Pons (tissue), 1 donor: ENCODE measurements at regions not wholly inside any gene's neighbourhood (a gene's known extent, or its start where the extent isn't known, plus 50 kb on each side); places are given as distances from the start of the nearest gene placed in this dataset.

Source experiments
- DNase-seq: peaks from one replicate; pipeline ENCODE4 v3.0.0-alpha.2; 2016; ENCODE audit warnings: low spot score

GRCh38 chr13:34246511-34246910, 428.6 kb downstream of the RFC3 start:
- DNase-seq: no peak

- DNase-seq: no peak
Measured at GRCh38 chr13:34247596-34247995, 429.6 kb downstream of the RFC3 start.

- no peak for DNase-seq
Measured at GRCh38 chr13:34249546-34250039, 431.6 kb downstream of the RFC3 start.

GRCh38 chr13:34250151-34250670, 432.3 kb downstream of the RFC3 start:
- no peak for DNase-seq

- DNase-seq: no peak
Measured at GRCh38 chr13:34254366-34254765, 436.4 kb downstream of the RFC3 start.

- no peak for DNase-seq
Measured at GRCh38 chr13:34255711-34256110, 437.8 kb downstream of the RFC3 start.

GRCh38 chr13:34256236-34256635, 438.3 kb downstream of the RFC3 start:
- DNase-seq: peak; percentile 30

- DNase-seq: peak; percentile 80
Measured at GRCh38 chr13:34257966-34258365, 440.0 kb downstream of the RFC3 start.

GRCh38 chr13:34258646-34259386, 440.9 kb downstream of the RFC3 start:
- no peak for DNase-seq

GRCh38 chr13:34263681-34264080, 445.7 kb downstream of the RFC3 start:
- DNase-seq: no peak

- DNase-seq: no peak
Measured at GRCh38 chr13:34265046-34265679, 447.2 kb downstream of the RFC3 start.

GRCh38 chr13:34276764-34277163, 458.8 kb downstream of the RFC3 start:
- DNase-seq: no peak

GRCh38 chr13:34277936-34278335, 460.0 kb downstream of the RFC3 start:
- DNase-seq: no peak

GRCh38 chr13:34278780-34279179, 460.8 kb downstream of the RFC3 start:
- no peak for DNase-seq

- no peak for DNase-seq
Measured at GRCh38 chr13:34290661-34291060, 472.7 kb downstream of the RFC3 start.

- DNase-seq: peak; percentile 6
Measured at GRCh38 chr13:34294483-34295129, 476.7 kb downstream of the RFC3 start.

GRCh38 chr13:34300559-34300958, 482.6 kb downstream of the RFC3 start:
- DNase-seq: no peak

GRCh38 chr13:34302596-34302995, 484.6 kb downstream of the RFC3 start:
- DNase-seq: no peak

GRCh38 chr13:34303346-34303745, 485.4 kb downstream of the RFC3 start:
- no peak for DNase-seq

- DNase-seq: no peak
Measured at GRCh38 chr13:34307607-34308006, 489.7 kb downstream of the RFC3 start.

GRCh38 chr13:34308725-34309124, 490.8 kb downstream of the RFC3 start:
- DNase-seq: no peak

- DNase-seq: no peak
Measured at GRCh38 chr13:34310539-34310938, 492.6 kb downstream of the RFC3 start.

- DNase-seq: no peak
Measured at GRCh38 chr13:34311251-34311650, 493.3 kb downstream of the RFC3 start.
